NCI-H446 (cell line): ENCODE measurements at regions not wholly inside any gene's neighbourhood (a gene's known extent, or its start where the extent isn't known, plus 50 kb on each side); places are given as distances from the start of the nearest gene placed in this dataset.

Source experiments
- DNase-seq, 2 experiments: peaks; one replicate each; lab custom pipeline; 2025; lab: John Stamatoyannopoulos, UW

DNA sequence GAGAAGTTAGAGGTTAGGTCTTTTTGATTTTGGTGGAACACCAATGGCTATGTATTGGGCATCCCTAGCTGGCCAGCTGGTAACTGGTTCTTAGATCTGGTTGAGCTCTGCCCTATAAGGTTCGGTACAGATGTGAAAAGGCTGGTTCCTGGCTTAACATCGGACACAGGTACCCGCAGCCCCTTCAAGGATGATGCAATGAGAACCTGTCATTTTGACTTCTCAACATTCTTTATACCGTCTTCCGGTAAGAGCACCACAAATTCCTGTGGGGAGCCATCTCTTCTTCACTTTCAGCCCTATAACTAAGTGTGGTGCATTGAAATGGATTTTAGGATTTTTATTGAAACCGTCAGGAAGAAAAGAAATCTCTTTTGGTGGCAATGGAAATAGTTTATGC lies 222.8 kb downstream of the ADAMTS9 start:
- no peak for DNase-seq

DNA sequence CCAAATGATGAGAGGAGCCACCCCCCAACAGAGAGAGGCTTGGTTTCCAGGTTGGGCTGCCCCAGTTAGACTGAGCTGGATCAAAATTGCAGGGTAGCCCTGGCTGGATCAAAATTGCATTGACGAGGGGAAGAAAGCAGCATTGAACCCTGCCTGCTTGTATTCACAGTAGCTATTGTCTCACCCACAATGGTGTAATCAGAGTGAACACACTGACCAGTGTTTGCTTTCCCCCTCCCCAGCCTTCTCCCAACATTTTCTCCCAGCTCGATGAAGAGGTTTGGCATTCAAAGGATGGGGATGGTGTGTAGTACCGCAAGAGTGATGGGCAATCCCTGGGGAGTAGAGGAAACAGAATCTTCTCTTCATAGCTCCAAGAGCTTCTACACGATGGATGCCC lies 223.8 kb downstream of the ADAMTS9 start:
- no peak for DNase-seq

DNA sequence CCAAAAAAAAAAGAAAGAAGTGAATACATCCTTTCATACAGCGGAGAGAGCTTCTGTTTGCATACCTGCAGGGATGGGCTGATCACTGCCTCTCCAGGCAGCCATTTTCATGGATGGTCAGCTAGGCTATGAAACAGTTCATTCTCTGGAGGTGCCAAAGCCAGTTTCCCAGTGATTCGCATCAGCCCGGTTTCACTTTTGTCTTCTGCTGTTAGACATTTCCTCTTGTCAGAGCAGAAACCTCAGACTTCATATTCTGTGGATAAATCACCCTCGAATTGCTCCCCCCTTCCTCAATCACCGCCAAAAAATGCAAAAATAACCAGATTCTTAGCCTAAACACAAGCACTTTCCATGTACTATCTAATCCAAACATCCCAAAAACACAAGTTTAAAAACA lies 225.6 kb downstream of the ADAMTS9 start:
- no peak for DNase-seq

DNA sequence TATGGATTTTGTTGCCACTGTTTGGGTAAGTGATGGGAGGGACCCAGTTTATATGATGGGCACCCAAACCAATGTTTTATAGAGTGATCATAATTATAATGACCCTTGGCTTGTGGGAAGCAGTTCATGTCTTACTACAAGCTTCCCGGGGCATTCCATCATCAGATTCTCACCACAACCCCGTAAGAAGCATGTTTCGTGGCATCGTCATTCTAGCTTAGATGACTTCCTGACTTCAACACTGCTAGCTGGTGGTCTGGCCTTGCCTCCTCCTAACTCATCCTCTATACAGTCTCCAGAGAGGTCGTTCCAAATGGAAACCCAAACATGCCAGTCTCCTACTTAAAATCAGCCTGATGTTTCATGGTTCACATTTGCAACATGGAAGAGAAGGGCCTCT lies 226.9 kb downstream of the ADAMTS9 start:
- no peak for DNase-seq

DNA sequence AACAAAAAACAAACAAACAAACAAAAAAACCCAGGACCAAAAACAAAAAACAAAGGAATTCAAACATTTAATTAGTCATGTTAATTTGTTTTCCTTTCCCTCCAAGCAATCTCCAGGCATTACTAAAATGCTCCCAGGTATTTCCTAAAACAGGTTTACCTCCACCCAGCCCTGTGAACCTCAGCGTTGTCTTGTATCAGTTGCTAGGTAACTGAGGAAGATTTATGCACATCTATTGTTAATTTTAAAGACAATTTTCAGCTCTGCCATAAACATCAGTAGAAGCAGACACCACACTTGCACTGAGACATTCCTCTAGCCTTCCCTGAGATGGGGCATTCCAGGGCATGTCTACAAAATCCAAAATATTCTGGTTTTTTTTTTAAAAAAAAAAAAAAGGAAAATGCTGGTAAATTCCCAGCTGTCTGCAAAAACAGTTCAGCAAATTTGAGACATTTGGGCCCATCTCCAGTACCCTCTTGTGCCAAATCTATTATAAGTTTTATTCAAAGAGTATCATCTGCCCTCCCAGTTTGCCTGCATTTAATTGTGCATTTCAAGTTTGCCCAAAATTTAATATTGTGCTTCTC lies 227.6 kb downstream of the ADAMTS9 start:
- DNase-seq: no peak

DNA sequence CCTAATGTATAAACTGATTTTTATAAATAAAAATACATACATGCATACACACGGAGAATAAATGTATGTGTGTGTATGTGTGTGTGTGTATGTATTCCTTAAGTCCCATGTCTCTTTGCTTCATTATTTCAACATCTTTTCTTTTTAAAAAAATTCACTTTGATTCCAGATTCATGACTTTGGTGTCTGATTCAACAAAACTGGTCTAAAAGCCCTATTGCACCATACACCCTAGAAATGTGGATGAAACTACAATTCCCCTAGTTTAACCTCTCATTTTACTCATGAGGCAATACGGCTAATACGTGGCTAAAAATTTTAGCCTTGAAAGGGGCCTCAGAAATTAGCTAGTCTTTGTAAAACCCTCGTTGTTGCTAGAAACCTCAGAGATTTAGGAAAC lies 228.1 kb downstream of the ADAMTS9 start:
- DNase-seq: no peak

DNA sequence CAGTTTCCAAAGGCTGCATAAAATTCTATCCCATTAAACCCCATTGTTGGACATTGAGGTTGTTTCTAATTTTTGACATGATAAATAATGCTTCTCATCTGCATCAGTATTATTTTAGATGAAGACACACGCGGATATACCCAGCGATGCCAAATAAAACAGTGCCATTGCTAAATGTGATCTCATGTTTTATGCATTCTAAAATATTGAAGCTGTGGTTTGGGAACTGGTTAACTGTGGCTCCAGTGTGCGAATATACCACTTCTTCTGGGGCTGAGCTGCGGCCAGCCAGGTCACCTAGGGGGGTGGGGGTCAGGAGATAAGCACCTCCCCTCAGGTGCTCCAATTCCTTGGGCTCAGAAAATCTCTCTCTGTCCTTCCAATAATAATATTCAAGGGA lies 230.0 kb downstream of the ADAMTS9 start:
- DNase-seq: no peak

DNA sequence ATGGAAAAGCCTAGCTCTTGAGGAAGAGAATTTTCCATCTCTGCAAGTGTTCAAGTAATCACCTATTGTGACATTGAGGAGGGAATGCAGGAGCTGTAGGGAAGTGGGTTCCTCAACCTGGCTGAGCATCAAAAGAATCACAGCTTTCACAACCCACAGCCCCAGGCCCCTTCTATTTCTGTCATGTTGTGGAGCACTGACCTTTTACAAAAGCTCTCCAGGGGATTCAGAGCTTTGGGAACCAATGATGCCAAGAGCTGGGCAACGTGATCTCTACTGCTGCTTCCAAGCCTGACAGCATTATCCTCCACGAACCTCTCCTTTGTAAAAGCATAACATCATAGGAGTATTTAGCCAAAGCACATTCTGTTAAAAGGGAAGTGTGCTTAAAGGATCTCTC lies 231.1 kb downstream of the ADAMTS9 start:
- peak in 1 of 2 experiments; percentile 3 for DNase-seq

DNA sequence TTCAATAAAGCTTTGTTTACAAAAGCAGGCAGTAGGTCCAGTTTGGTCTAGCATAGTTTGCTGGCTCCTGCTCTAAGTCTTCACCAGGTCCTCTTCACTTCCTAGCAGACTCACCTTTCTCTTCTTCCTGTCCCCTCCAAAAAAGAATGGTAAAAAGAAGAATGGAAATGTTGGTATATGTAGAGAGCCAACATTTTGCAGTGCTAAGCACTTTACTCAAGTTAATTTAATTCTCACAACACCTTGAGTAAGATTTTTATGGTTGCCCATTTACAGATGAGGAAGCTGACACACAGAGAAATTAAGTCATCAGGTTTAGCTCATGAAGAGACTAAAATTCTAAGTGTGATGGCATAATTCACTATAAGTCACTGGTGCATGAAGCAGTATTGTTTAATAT lies 230.1 kb upstream of the PRICKLE2 start:
- no peak for DNase-seq

DNA sequence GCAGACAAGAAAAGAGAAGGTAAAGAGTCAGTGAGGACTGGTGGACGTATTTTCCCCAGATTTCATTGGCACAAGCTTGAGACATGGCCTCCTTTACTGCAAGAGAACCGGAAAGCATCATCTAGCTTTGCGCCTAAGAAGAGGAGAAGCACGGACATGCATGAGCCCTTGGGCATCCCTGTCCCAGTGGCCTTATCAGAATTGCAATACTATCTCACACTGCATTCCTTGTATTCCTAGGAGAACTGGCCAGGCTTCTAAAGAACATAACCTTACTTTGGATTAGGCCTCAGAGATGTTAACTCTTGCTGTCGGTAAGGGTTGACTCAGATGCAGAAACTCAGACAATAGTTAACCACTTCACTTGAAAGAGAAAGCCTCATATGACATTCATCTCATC lies 229.5 kb upstream of the PRICKLE2 start:
- DNase-seq: no peak

DNA sequence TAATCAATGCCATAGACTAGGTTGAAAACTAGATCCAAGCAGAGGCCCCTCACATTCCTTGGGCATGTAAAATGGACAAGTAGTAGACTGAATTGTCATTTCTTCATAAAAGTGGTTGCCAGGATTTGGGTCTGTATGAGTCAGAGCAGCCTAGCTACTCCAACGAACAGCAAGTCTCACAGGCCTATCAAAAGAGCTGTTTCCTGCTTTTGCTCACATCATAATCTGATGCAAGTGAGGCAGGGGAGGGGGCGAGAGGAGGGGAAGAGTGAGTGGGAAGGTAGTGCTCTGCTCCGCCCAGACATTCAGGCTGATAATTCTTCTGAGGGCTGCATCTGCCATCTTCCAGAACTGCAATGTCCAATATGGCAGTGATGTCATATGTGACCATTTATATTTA lies 228.9 kb upstream of the PRICKLE2 start:
- no peak for DNase-seq

DNA sequence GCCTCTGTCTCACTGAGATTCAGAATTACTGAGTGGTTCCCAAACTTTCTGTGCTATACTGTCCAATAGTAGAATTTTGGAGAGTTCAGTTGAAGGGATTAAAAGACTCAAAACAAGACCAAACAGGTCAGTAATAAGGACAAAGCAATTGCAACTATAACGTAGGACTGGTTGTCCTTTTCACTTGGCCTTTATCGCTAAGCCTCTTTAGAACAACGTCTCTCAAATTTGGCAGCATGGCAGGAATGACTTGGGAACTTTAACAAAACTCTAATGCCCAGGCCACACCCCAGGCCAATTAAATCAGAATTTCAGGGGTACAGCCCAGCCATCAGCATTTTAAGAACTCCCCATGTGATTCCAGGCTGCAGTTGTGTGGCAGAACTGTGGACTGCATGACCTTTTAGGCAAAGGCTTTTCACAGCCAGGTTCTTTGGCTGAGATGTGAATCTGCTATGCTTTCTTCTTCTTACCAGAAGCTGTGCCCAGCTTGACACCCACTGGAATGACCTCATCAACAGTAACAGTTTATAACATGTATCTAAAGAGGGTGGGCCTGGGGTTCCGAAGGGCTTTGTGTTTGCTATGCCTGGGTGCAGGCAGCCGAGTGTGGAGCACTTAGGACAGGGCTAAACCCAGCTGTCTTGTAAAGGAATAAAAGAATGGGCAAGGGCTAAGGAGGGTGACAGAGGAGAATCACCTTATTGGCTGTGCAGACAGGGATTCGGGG lies 226.2 kb upstream of the PRICKLE2 start:
- DNase-seq: no peak

DNA sequence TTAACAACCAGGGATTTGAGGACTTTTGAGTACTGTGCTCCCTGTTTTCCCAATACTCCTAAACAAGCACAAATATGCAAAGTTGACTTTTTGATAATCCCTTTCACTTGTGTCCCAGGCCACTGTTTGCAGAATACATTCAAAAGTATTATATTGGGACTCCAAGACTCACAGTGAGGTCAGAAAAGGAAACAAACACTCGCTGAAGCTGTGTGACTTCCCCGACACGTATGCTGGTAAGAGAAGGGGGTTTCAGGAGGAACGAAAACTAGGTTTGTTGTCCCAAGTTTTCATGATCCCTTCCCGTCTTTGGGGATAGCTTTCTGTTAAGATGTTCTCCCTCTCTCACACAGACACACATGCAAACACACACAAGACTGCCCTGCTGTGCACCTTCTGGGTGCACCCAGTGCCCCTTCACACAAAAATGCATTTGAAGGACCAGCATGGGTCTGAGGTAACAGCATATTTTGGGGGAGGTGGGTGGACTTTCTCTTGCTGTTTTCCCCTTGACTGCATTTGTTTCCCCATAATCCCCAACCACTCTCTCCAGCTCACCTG lies 225.2 kb upstream of the PRICKLE2 start:
- no peak for DNase-seq

DNA sequence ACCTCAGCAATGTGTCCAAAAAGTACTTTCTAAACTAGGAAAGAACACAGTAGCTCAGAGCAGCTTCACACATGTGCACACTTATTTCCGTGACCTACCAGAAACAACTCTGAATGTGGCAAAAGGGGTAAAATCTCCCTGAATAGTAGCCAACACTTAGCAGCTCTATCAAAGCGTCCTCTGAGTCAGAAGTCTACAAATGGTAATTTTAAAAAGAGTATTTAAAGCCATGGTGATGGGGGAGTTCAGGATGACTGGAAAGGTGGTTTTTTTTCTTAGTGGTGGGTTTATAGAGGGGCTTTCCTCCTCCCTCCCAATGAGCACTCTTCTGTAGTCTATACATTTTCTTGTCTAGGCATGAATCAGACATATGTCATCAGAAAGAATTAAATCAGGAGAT lies 223.8 kb upstream of the PRICKLE2 start:
- DNase-seq: no peak

DNA sequence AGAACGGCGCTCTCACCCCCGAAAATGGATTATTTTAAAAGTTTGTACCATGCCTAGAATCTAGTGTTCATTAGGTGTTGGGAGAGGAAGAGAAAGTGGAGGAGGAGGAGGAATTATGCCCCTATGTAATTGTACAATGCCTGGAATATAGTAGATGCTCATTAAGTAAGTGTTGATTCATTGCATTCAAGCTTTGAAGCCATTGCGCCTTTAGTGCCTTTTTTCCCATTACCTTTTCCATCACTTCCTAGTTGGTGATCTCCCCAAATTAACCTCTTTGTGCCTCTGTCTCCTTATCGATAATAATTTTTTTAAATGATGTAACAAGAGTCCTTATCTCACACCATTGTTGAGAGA lies 220.7 kb upstream of the PRICKLE2 start:
- no peak for DNase-seq

DNA sequence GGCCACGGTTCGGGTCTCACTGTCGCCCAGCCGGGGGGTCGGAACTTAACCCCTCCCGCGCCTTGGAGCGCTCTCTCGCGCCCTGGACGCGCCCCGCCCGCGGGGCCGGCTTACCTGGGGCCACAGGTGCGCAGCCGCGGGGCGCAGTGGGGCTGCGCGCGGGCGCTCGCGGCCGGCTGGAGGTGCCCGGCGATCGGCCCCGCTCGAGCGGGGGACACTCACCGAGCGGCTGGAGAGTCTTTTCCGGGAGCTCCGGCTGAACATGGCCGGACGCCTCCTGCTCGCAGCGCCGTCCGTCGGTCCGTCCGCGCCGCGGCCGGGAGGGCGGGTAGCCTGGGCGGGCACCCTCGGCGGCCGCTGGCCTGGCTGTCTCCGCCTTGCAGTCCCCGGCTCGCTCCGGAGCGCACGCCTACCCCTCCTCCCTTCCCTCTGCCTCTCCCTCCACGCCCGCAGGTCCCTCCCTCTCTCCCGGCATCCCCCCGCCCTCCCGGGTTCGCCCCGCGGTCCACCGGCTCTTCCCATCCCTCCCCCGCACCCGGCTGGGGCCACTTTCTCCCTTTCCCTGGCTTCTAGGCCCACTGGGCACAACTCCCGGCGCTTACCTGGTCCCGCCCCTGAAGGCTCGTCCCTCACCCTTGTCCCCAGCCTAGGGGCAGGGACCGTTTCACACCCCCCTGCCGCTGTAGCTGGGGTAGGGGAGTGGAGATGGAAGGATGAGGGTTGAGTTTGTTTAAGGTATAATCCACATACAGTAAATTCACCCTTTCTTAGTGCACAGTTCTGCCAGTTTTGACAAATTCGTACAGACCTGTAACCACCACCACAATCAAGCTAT lies 220.1 kb upstream of the PRICKLE2 start:
- DNase-seq: no peak

DNA sequence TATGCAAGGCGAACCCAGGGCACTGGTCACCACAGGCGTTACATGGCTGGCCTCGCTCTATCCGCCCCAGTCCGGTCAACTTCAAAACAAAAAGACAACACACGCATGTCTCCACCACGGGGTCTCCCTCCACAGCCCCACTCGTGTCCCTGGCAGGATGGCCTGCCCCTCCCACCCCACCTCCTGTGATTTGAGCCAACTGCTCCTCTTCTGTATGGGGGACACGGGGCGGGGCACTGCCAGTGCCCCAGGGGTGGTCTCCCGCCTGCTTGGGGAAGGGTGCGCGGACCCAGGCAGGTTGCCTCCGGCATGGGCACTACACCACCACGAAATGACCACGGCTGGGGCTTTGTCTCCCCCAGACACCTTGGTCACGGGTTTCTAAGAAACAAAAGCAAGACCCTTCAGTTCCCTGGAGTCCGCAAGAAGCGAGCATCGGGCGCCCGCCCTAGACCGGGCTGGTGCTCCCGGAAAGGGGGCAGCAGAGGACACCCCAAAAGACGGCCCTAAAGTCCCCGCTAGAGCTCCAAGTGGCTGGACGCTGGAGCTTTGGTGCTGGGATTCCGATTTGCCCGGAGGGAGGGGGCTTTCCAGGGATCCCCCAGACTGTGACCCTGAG lies 219.3 kb upstream of the PRICKLE2 start:
- no peak for DNase-seq

DNA sequence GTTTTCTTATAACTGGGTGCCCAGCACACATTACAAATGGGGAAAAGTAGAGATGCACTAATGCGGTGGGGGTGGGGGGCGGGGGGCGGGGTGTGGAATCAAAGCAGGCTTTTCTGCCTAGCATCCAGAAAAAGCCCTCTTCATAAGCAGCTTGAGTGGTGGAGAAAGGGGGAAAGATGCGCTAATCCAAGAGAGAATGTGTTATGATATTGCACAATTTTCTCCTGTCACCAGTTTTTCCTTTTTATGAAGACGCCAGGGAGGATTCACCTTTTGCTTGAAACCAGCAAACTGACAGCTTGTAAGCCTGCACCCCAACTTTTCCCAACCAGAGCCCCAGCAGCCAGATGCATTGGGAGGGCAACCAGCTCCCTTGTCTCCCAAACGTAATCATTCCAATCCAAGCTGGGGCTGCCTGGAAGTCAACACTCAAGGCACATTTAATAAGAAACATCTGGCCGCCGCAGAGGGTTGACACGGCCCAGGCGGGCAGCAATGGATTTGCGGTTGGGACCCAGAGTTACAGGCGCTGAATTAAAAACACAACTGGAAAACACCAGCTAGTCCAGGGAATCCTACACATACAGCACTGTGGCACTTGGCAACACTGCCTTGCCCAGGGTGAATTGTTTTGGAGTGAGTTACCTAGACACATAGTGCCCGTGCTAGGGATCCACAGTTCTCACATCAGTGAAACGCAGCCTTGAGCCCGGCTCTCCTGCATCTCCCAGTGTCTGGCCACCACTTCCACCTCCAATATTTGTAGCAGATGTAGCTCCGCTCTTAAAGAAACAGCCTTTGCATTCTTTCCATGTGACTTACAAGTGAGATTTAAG lies 218.5 kb upstream of the PRICKLE2 start:
- DNase-seq: no peak

DNA sequence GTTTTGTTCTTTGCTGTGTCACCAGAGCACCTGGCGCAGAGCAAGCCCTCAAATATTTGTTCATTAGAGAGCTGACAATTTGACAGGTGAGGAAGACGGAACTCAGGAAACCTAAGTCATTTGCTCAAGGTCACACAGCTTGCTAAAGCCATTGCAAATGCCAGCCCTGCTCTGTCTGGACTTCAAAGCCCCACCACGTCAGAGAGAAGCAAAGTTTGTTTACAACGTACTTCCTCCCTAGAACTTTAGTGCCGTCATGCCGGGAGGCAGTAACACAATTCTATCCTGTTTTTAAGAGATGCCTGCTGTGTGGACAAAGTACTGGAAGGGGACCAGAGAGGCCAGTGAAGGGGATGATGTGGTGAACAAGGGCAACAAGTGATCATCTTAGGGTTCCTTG lies 216.6 kb upstream of the PRICKLE2 start:
- no peak for DNase-seq

DNA sequence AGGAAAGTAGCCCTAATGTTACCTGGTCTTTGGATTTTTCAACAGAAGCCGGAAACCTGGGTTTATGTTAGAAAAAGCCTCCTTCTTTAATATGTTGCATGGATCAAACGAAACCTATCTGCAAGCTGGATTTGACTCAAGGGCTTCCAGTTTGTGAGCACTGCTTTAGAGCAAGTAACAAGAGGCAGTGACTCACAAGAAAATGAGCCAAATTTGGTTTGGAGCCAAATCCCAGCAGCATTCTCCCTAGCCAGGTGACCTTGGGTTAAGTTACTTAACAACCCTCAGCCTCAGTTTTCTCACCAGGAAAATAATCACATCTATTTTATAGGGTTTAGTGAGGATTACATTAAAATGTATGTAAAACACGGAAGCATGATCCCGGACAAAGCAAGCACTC lies 215.2 kb upstream of the PRICKLE2 start:
- peak in 1 of 2 experiments; percentile 7 for DNase-seq

DNA sequence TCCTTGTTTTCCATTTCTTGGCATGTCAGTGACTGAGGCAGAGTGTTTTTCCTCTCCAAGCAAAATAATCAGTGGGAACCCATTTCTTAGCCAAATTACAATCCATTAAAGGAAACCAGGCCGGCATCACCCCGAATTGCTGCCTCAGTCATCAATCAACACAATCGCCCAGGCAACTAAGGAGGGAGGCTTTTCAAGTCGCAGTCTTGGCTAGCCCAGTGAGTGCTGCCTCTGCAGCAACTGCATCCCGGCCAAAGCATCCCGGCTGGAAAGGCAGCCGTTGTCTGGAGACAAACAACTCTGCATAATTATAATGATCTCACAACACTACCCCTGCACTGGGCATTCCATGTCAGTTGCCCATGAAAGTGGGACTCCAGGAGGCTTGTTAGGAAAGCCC lies 213.5 kb upstream of the PRICKLE2 start:
- DNase-seq: peak in 1 of 2 experiments; percentile 6

DNA sequence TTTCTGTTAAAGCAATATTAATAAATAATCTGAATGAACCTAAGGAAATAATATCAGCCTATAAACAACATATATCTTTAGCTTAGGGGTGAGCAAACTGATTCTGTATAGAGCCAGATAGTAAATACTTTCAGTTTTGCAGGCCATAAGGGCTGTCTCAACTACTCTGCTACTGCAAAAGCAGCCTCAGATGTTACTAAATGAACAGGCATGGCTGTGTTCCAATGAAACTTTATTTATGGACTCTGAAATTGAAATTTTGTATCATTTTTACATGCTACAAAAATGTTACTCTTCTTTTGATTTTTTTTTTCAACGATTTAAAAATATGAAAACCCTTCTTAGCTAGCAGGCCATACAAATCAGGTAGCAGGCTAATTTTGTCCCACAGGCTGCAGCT lies 212.8 kb upstream of the PRICKLE2 start:
- DNase-seq: no peak
